ENCODE measurements at regions not wholly inside any gene's neighbourhood (a gene's known extent, or its start where the extent isn't known, plus 50 kb on each side); places are given as distances from the start of the nearest gene placed in this dataset.

- DNase-seq (ENCODE audit: low spot score): no peak
Measured at GRCh38 chr10:21207852-21208646, 310.9 kb upstream of the NEBL start.

GRCh38 chr10:21205328-21205727, 308.2 kb upstream of the NEBL start:
- no peak for DNase-seq (ENCODE audit: low spot score)

- no peak for DNase-seq (ENCODE audit: low spot score)
Measured at GRCh38 chr10:21203473-21204107, 306.5 kb upstream of the NEBL start.

DNA sequence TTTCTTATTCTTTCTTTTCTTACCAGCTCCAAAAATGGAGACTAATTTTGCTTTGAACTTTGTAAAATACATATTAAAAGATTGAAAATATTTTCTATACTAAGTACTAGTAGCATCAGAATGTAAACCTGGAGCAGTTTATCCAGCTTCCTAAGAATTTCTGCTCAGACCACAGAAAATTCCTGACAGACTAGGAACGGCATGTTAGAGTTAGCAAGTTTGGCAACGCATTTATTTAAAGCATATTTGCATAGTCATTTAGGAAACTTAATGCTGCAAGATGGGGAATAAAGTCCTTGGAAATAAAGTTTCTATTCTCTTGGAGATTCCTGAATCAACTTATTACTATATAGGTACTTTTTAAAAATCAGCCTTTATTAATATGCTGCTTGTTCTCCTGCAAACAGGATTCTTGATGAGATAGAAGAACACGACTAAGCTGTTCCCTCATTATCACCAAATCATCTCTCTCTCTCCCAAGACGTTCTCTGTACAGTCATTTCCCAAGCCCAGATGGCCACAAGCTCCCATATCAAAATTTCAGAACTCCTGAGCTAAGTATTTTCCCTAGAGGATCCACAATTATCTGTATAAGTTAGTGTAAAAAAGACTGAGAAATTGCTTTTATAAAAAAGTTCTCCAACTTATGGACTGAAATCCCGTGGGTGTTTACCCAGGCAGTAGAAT, 305.8 kb upstream of the NEBL start:
- DNase-seq (ENCODE audit: low spot score): no peak

DNA sequence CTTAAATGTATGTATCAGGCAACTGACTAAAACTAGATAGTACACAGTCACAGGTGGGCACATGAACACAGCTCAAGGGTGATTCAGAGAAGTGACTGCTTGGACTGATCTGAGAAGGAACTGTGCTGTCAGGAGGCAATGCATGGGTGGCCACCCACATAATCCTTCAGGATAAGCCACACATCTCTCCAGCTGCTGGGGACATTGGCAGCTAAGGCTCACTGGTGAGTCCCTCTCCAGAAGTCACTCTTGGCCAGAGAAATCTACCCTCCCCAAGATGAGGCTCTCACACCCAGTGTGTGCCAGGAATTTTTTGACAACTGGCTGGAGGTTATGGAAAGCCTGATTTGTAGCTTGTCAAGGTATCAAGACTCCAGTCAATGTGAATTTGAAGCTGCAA, 302.4 kb upstream of the NEBL start:
- no peak for DNase-seq (ENCODE audit: low spot score)

DNA sequence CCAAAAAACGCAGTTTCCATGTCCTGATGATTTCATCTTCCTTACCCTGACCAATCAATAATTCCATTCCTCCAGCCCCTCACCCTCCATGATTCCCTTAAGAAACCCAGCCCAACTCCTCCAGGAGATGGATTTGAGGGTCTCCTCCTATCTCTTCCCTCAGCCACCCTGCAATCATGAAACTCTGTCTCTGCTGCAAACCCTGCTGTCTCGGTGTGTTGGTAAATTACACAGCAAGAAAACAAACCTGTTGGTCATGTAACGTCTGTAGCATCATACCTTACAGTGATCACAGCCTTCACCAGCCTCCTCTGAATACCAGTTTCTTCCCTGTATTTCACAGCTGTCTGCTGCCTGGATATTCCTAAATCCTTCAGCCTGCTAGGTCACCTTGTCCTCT, 300.7 kb upstream of the NEBL start:
- DNase-seq (ENCODE audit: low spot score): no peak

DNA sequence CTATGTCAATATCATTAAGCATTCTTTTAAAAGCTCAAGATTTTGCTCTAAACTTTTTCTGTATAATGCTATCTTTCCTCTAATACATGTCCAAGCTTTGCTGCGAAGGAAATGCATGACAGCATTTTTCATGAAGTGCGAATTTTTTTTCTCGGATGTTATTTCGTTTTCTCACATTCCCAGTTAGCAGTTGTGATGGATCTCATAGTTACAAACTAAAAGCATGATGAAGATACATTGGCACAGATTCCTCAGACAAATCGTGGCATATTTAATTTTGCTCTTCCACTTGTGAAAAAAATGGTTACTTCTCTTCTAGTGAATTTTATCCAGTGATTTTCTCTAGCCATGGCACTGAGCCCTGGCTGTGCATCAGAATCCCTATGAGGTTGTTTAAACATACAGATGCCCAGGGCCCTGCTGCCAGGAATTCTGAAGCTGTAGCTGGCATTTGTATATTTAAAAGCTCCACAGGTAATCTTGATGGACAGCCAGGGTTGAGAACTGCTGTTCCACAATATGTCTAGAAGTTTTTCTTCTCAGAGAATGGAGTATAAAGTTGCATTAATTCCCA, 299.8 kb upstream of the NEBL start:
- DNase-seq (ENCODE audit: low spot score): no peak

GRCh38 chr10:21195252-21195651, 298.1 kb upstream of the NEBL start:
- no peak for DNase-seq (ENCODE audit: low spot score)

DNA sequence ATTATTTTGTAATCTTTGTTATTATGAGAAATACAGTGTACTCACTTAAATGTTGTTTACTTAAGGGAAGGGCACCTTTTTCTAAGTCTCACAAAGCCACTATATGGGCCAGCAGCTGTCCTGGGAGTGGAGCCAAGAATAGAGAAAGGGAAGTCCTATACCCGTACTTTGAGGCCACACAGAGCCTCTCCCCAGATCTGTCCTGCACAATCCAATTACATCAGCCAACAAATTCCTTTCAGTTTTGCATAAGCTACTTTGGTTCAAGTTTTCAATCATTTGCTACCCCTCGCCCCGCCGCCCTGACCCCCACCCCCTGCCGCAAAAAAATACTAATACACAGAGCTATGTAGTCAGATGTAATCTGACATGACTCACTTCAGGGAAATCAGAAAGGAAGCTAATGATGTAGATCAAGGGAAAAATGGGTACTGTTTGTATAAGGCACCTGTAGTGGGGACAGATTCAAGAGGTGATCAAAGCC, 297.4 kb upstream of the NEBL start:
- DNase-seq (ENCODE audit: low spot score): no peak

GRCh38 chr10:21193196-21193595, 296.1 kb upstream of the NEBL start:
- no peak for DNase-seq (ENCODE audit: low spot score)

DNA sequence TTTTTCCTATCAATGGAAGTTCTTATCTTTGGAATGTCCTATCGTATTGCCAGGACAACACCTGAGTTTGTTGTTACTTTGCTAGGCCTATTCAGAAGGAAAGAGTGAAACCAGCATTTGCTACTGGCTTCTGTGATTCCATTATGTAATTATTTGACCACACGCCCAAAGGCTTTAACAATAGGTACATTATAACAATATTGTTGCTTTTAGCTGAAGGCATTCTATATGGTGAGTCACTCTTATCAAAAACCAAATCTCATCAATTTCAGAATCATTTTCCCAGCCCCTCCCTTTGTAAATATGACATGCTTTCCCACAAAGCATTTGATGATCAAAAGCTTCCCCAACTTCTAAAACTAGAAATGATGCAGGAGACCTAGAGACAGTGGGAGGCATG, 294.4 kb upstream of the NEBL start:
- no peak for DNase-seq (ENCODE audit: low spot score)

- no peak for DNase-seq (ENCODE audit: low spot score)
Measured at GRCh38 chr10:21184984-21185383, 287.9 kb upstream of the NEBL start.

- no peak for DNase-seq (ENCODE audit: low spot score)
Measured at GRCh38 chr10:21184216-21184615, 287.1 kb upstream of the NEBL start.

- no peak for DNase-seq (ENCODE audit: low spot score)
Measured at GRCh38 chr10:21183025-21183424, 285.9 kb upstream of the NEBL start.

- no peak for DNase-seq (ENCODE audit: low spot score)
Measured at GRCh38 chr10:21181451-21181850, 284.3 kb upstream of the NEBL start.

DNA sequence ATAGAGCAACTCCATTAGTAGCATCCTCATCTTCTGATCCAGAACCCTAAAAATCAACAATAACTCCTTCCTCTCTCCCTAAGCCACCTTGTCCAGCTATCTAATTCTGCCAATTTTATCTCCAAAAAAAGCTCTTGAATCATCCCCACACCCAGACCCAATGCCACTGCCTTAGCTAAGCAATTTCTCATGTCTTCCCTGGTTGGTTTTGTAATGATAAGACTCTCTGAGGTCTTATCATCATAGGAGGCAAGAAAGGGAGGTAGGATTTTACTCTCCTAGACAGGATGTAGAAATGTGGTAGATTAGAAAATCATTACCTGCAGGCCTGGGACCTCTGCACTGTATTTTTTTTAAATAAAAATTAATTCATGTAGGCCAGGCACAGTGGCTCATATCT, 283.5 kb upstream of the NEBL start:
- no peak for DNase-seq (ENCODE audit: low spot score)

DNA sequence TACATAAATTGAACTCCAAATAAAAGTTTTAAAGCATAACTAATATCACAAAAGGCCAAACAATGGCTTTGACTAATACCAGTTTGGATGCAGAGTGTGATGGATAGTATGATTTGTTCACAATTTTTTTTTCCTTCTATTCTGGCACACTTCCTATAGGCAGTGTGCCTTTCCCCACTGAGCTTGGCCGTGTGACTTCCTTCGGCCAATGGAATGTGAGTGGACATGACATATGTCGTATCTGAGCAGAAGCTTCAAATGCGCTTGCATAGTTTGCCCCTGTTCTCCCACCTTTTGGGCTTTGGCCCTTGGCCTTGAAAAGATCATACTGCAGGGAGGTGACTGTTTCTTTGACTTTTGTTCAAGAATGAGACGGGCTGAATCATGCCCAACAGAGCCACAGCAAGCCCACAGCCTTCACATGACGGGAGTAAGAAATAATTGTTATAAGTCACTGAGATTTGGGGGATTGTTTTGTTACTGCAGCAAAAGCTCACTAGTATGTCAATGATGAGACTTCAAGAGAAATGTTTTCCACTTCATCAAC, 279.9 kb upstream of the NEBL start:
- no peak for DNase-seq (ENCODE audit: low spot score)

DNA sequence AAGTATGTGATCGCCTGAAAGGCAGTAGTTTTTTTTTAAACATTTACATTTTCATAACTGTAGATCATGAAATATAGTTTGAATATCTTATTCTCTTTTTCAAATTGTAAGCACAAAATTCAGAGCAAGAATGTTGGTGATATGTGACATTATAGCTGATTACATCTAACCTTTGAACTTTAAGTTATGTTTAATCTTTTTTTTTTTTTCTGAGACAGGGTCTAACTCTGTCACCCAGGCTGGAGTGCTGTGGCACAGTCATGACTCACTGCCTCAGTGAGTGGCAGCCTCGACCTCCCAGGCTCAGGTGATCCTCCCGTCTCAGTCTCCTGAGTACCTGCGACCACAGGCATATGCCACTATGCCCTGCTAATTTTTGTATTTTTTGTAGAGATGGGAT, 278.7 kb upstream of the NEBL start:
- no peak for DNase-seq (ENCODE audit: low spot score)

- no peak for DNase-seq (ENCODE audit: low spot score)
Measured at GRCh38 chr10:21174715-21175495, 277.8 kb upstream of the NEBL start.

GRCh38 chr10:21173802-21174714, 276.9 kb upstream of the NEBL start:
- no peak for DNase-seq (ENCODE audit: low spot score)

Data from hematopoietic multipotent progenitor cell treated with erythropoietin and hydrocortisone succinate and interleukin-3 and kit ligand, for 17 days (in vitro differentiated cells).